HL-60 (cell line): ENCODE measurements at regions not wholly inside any gene's neighbourhood (a gene's known extent, or its start where the extent isn't known, plus 50 kb on each side); places are given as distances from the start of the nearest gene placed in this dataset.

ENCODE experiments used
- GABPA ChIP-seq: IDR thresholded peaks from 2 replicates; pipeline ENCODE4 v1.6.1; 2012; ENCODE audit warnings: low read depth
- POLR2AphosphoS5 ChIP-seq: IDR thresholded peaks from 2 replicates; pipeline ENCODE4 v1.6.1; 2012; ENCODE audit warnings: low read depth
- SPI1 ChIP-seq: IDR thresholded peaks from 2 replicates; pipeline ENCODE4 v1.6.1; 2012; ENCODE audit warnings: low read depth, mild to moderate bottlenecking, borderline replicate concordance
- TF ChIP-seq, protein P1 (sequence below): IDR thresholded peaks from one replicate; pipeline ENCODE4 v1.5.1; 2011; ENCODE audit warnings: low read length, control low read depth, inconsistent platforms; ENCODE audit not compliant: insufficient read depth
- TF ChIP-seq, protein P2 (sequence below): IDR thresholded peaks from 2 replicates; pipeline ENCODE4 v1.6.1; 2012; ENCODE audit warnings: low read depth; ENCODE audit not compliant: insufficient replicate concordance

- TF ChIP-seq POLR2AphosphoS5 = no peak
- TF ChIP-seq, protein P1, sequence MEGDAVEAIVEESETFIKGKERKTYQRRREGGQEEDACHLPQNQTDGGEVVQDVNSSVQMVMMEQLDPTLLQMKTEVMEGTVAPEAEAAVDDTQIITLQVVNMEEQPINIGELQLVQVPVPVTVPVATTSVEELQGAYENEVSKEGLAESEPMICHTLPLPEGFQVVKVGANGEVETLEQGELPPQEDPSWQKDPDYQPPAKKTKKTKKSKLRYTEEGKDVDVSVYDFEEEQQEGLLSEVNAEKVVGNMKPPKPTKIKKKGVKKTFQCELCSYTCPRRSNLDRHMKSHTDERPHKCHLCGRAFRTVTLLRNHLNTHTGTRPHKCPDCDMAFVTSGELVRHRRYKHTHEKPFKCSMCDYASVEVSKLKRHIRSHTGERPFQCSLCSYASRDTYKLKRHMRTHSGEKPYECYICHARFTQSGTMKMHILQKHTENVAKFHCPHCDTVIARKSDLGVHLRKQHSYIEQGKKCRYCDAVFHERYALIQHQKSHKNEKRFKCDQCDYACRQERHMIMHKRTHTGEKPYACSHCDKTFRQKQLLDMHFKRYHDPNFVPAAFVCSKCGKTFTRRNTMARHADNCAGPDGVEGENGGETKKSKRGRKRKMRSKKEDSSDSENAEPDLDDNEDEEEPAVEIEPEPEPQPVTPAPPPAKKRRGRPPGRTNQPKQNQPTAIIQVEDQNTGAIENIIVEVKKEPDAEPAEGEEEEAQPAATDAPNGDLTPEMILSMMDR = no peak
- TF ChIP-seq SPI1 = no peak
- TF ChIP-seq GABPA = no peak
- TF ChIP-seq, protein P2, sequence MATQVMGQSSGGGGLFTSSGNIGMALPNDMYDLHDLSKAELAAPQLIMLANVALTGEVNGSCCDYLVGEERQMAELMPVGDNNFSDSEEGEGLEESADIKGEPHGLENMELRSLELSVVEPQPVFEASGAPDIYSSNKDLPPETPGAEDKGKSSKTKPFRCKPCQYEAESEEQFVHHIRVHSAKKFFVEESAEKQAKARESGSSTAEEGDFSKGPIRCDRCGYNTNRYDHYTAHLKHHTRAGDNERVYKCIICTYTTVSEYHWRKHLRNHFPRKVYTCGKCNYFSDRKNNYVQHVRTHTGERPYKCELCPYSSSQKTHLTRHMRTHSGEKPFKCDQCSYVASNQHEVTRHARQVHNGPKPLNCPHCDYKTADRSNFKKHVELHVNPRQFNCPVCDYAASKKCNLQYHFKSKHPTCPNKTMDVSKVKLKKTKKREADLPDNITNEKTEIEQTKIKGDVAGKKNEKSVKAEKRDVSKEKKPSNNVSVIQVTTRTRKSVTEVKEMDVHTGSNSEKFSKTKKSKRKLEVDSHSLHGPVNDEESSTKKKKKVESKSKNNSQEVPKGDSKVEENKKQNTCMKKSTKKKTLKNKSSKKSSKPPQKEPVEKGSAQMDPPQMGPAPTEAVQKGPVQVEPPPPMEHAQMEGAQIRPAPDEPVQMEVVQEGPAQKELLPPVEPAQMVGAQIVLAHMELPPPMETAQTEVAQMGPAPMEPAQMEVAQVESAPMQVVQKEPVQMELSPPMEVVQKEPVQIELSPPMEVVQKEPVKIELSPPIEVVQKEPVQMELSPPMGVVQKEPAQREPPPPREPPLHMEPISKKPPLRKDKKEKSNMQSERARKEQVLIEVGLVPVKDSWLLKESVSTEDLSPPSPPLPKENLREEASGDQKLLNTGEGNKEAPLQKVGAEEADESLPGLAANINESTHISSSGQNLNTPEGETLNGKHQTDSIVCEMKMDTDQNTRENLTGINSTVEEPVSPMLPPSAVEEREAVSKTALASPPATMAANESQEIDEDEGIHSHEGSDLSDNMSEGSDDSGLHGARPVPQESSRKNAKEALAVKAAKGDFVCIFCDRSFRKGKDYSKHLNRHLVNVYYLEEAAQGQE = no peak
These were observed 2020.7 kb upstream of the WWC1 start for GRCh38 chr5:166270712-166271111.
